Activated CD4-positive, alpha-beta T cell treated with anti-CD3 and anti-CD28 coated beads, Interleukin-2, amount 10 ng/mL, durations not matched to agents 7 days and 5 days (primary cell): ENCODE measurements at regions not wholly inside any gene's neighbourhood (a gene's known extent, or its start where the extent isn't known, plus 50 kb on each side); places are given as distances from the start of the nearest gene placed in this dataset.
"Not testable (repeated sequence)": the region's sequence is repeated elsewhere in the genome, so short reads cannot be mapped to it uniquely, and the experiment has no call there.

Source experiments
- CTCF ChIA-PET: fragments of 350-600 bp; sonication (Branson Sonifier 250); formaldehyde crosslinking; loops from one replicate; lab custom pipeline; 2021; ENCODE audit warnings: antibody characterized with exemption; lab: Charles Lee
- POLR2A ChIA-PET: fragments of 350-600 bp; sonication (Branson Sonifier 250); formaldehyde crosslinking; loops from one replicate; lab custom pipeline; 2021; ENCODE audit warnings: antibody characterized with exemption; lab: Charles Lee
- DNase-seq: peaks from one replicate; pipeline ENCODE4 v3.0.0-alpha.2; 2020
- H3K27ac Mint-ChIP-seq: one replicate; pipeline ENCODE4 v1.8.0; 2021; ENCODE audit warnings: mild to moderate bottlenecking, moderate library complexity, mixed read lengths
- H3K27me3 Mint-ChIP-seq: one replicate; pipeline ENCODE4 v1.8.0; 2021; ENCODE audit warnings: mixed read lengths
- H3K36me3 Mint-ChIP-seq: one replicate; pipeline ENCODE4 v1.8.0; 2021; ENCODE audit warnings: low read depth, mixed read lengths
- H3K4me1 Mint-ChIP-seq: one replicate; pipeline ENCODE4 v1.8.0; 2021; ENCODE audit warnings: mixed read lengths
- H3K4me3 Mint-ChIP-seq: one replicate; pipeline ENCODE4 v1.8.0; 2021; ENCODE audit warnings: mild to moderate bottlenecking, moderate library complexity, mixed read lengths
- H3K9me3 Mint-ChIP-seq: one replicate; pipeline ENCODE4 v1.8.0; 2021; ENCODE audit warnings: mixed read lengths

GRCh38 chrX:3550871-3551270 is 162.6 kb downstream of the PRKX start:
- Mint-ChIP-seq H3K27me3 (peaks cover 2% of the 10 kb centered on the region), H3K9me3 (no peaks in the 10 kb centered on the region), H3K27ac (no peak overlapping the region), H3K4me3 (no peak overlapping the region), H3K36me3 (no peaks in the 10 kb centered on the region), H3K4me1 (no peaks in the 10 kb centered on the region)
- ChIA-PET CTCF (no interaction called here), POLR2A (no interaction called here)
- DNase-seq: no peak

GRCh38 chrX:3550160-3550751 is 163.2 kb downstream of the PRKX start:
- ChIA-PET POLR2A (no interaction called here), CTCF (no interaction called here)
- Mint-ChIP-seq H3K27me3 (peaks cover 2% of the 10 kb centered on the region), H3K4me1 (no peaks in the 10 kb centered on the region), H3K27ac (no peak overlapping the region), H3K4me3 (no peak overlapping the region), H3K36me3 (no peaks in the 10 kb centered on the region), H3K9me3 (no peaks in the 10 kb centered on the region)
- no peak for DNase-seq

GRCh38 chrX:3549411-3549911 is 164.0 kb downstream of the PRKX start:
- peaks cover 2% of the 10 kb centered on the region for H3K27me3 Mint-ChIP-seq
- no peaks in the 10 kb centered on the region for H3K4me1 Mint-ChIP-seq
- H3K9me3 Mint-ChIP-seq: no peaks in the 10 kb centered on the region
- ChIA-PET POLR2A (no interaction called here), CTCF (interaction anchor here (0.6 kb wide), 1 partner anchor 862 kb away, joined by 3 read pairs; no protein-coding TSS in a partner anchor)
- DNase-seq: no peak
- no peak overlapping the region for H3K27ac Mint-ChIP-seq
- H3K36me3 Mint-ChIP-seq: no peaks in the 10 kb centered on the region
- no peak overlapping the region for H3K4me3 Mint-ChIP-seq

GRCh38 chrX:3548765-3549391 is 164.6 kb downstream of the PRKX start:
- H3K9me3 Mint-ChIP-seq: no peaks in the 10 kb centered on the region
- POLR2A ChIA-PET: no interaction called here
- CTCF ChIA-PET: interaction anchor here (0.6 kb wide), 1 partner anchor 863 kb away, joined by 3 read pairs; no protein-coding TSS in a partner anchor
- no peak overlapping the region for H3K27ac Mint-ChIP-seq
- no peak for DNase-seq
- no peaks in the 10 kb centered on the region for H3K4me1 Mint-ChIP-seq
- no peak overlapping the region for H3K4me3 Mint-ChIP-seq
- H3K27me3 Mint-ChIP-seq: peaks cover 2% of the 10 kb centered on the region
- no peaks in the 10 kb centered on the region for H3K36me3 Mint-ChIP-seq

- ChIA-PET CTCF (no interaction called here), POLR2A (no interaction called here)
- Mint-ChIP-seq H3K4me1 (no peaks in the 10 kb centered on the region), H3K9me3 (peaks cover 4% of the 10 kb centered on the region), H3K27ac (no peak overlapping the region), H3K4me3 (no peak overlapping the region), H3K27me3 (peaks cover 2% of the 10 kb centered on the region), H3K36me3 (no peaks in the 10 kb centered on the region)
- no peak for DNase-seq
These were observed 167.5 kb downstream of the PRKX start for GRCh38 chrX:3545901-3546300.

- no peaks in the 10 kb centered on the region for H3K4me1 Mint-ChIP-seq
- DNase-seq: no peak
- no peaks in the 10 kb centered on the region for H3K36me3 Mint-ChIP-seq
- ChIA-PET POLR2A (no interaction called here), CTCF (no interaction called here)
- no peak overlapping the region for H3K4me3 Mint-ChIP-seq
- H3K27me3 Mint-ChIP-seq: no peaks in the 10 kb centered on the region
- H3K27ac Mint-ChIP-seq: no peak overlapping the region
- peaks cover 4% of the 10 kb centered on the region for H3K9me3 Mint-ChIP-seq
These were observed 172.1 kb downstream of the PRKX start for GRCh38 chrX:3541336-3541735.

- H3K27ac Mint-ChIP-seq: no peak overlapping the region
- no peak for DNase-seq
- H3K4me1 Mint-ChIP-seq: no peaks in the 10 kb centered on the region
- no peaks in the 10 kb centered on the region for H3K36me3 Mint-ChIP-seq
- no peak overlapping the region for H3K4me3 Mint-ChIP-seq
- ChIA-PET POLR2A (no interaction called here), CTCF (no interaction called here)
- H3K9me3 Mint-ChIP-seq: peaks cover 4% of the 10 kb centered on the region
- no peaks in the 10 kb centered on the region for H3K27me3 Mint-ChIP-seq
These were observed 173.3 kb downstream of the PRKX start for GRCh38 chrX:3540105-3540504.

- Mint-ChIP-seq H3K36me3 (no peaks in the 10 kb centered on the region), H3K4me1 (no peaks in the 10 kb centered on the region), H3K9me3 (no peaks in the 10 kb centered on the region), H3K27me3 (no peaks in the 10 kb centered on the region), H3K4me3 (no peak overlapping the region), H3K27ac (no peak overlapping the region)
- ChIA-PET CTCF (interaction anchor here (1.2 kb wide), 1 partner anchor 30 kb away, joined by 3 read pairs; no protein-coding TSS in a partner anchor), POLR2A (no interaction called here)
- no peak for DNase-seq
These were observed 180.8 kb downstream of the PRKX start for GRCh38 chrX:3532581-3533085.

GRCh38 chrX:3531435-3531834 is 182.0 kb downstream of the PRKX start:
- DNase-seq, H3K36me3 Mint-ChIP-seq, H3K27me3 Mint-ChIP-seq, H3K4me3 Mint-ChIP-seq, POLR2A ChIA-PET, H3K4me1 Mint-ChIP-seq, H3K27ac Mint-ChIP-seq, H3K9me3 Mint-ChIP-seq: not testable (repeated sequence)
- CTCF ChIA-PET: interaction anchor here (1.2 kb wide), 1 partner anchor 31 kb away, joined by 3 read pairs; no protein-coding TSS in a partner anchor

GRCh38 chrX:3529466-3530010 is 183.1 kb upstream of the MXRA5 start:
- DNase-seq: no peak
- H3K4me3 Mint-ChIP-seq: no peak overlapping the region
- H3K36me3 Mint-ChIP-seq: no peaks in the 10 kb centered on the region
- no peak overlapping the region for H3K27ac Mint-ChIP-seq
- ChIA-PET CTCF (no interaction called here), POLR2A (no interaction called here)
- no peaks in the 10 kb centered on the region for H3K4me1 Mint-ChIP-seq
- H3K27me3 Mint-ChIP-seq: no peaks in the 10 kb centered on the region
- H3K9me3 Mint-ChIP-seq: no peaks in the 10 kb centered on the region

GRCh38 chrX:3527811-3528210 is 181.4 kb upstream of the MXRA5 start:
- no peaks in the 10 kb centered on the region for H3K9me3 Mint-ChIP-seq
- H3K36me3 Mint-ChIP-seq: no peaks in the 10 kb centered on the region
- ChIA-PET POLR2A (no interaction called here), CTCF (no interaction called here)
- H3K27ac Mint-ChIP-seq: no peak overlapping the region
- no peaks in the 10 kb centered on the region for H3K4me1 Mint-ChIP-seq
- no peaks in the 10 kb centered on the region for H3K27me3 Mint-ChIP-seq
- no peak overlapping the region for H3K4me3 Mint-ChIP-seq
- no peak for DNase-seq

- CTCF ChIA-PET: no interaction called here
- H3K9me3 Mint-ChIP-seq: no peaks in the 10 kb centered on the region
- no peak overlapping the region for H3K4me3 Mint-ChIP-seq
- no peaks in the 10 kb centered on the region for H3K36me3 Mint-ChIP-seq
- H3K4me1 Mint-ChIP-seq: no peaks in the 10 kb centered on the region
- no peak overlapping the region for H3K27ac Mint-ChIP-seq
- no peaks in the 10 kb centered on the region for H3K27me3 Mint-ChIP-seq
- no peak for DNase-seq
- POLR2A ChIA-PET: no interaction called here
These were observed 180.7 kb upstream of the MXRA5 start for GRCh38 chrX:3527166-3527565.

GRCh38 chrX:3526731-3527130 is 180.3 kb upstream of the MXRA5 start:
- H3K27ac Mint-ChIP-seq: no peak overlapping the region
- H3K27me3 Mint-ChIP-seq: no peaks in the 10 kb centered on the region
- no peaks in the 10 kb centered on the region for H3K9me3 Mint-ChIP-seq
- CTCF ChIA-PET: no interaction called here
- POLR2A ChIA-PET: no interaction called here
- no peak for DNase-seq
- H3K4me3 Mint-ChIP-seq: no peak overlapping the region
- no peaks in the 10 kb centered on the region for H3K36me3 Mint-ChIP-seq
- no peaks in the 10 kb centered on the region for H3K4me1 Mint-ChIP-seq
